ENCODE measurements at regions not wholly inside any gene's neighbourhood (a gene's known extent, or its start where the extent isn't known, plus 50 kb on each side); places are given as distances from the start of the nearest gene placed in this dataset.

DNA sequence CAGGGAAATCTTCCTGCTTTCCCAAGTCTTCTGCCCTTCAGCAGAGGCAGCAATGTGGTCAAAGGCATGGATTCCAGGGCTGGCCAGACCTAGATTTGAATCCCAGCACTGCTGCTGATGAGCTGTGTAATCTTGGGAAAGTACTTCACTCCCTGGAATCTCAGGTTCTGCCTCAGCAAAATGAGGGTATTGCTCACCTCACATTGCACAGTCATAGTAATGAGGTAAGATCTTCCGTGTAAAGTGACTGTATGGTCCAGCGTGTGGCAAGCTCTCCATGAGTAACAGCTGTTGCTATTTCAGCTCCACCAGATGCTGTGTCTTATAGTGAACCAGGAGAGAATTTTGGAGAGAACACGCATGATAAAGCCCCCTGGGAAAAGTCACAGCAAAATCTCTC, 56.1 kb upstream of the F3 start:
- TF ChIP-seq, protein P1, sequence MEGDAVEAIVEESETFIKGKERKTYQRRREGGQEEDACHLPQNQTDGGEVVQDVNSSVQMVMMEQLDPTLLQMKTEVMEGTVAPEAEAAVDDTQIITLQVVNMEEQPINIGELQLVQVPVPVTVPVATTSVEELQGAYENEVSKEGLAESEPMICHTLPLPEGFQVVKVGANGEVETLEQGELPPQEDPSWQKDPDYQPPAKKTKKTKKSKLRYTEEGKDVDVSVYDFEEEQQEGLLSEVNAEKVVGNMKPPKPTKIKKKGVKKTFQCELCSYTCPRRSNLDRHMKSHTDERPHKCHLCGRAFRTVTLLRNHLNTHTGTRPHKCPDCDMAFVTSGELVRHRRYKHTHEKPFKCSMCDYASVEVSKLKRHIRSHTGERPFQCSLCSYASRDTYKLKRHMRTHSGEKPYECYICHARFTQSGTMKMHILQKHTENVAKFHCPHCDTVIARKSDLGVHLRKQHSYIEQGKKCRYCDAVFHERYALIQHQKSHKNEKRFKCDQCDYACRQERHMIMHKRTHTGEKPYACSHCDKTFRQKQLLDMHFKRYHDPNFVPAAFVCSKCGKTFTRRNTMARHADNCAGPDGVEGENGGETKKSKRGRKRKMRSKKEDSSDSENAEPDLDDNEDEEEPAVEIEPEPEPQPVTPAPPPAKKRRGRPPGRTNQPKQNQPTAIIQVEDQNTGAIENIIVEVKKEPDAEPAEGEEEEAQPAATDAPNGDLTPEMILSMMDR (optimal IDR thresholded peaks at IDR 0.05 in 1 of 3, IDR thresholded peaks at IDR 0.05 in 1 of 3, conservative IDR thresholded peaks at IDR 0.05 in 1 of 3; ENCODE audit: extremely low read depth in 1 of 3, insufficient read depth in 2 of 3, low read length in 3 of 3), result no peak
- no peak for TF ChIP-seq EZH2 (IDR thresholded peaks at IDR 0.05; ENCODE audit: low read length)
